AG04450 (cell line): ENCODE measurements at regions not wholly inside any gene's neighbourhood (a gene's known extent, or its start where the extent isn't known, plus 50 kb on each side); places are given as distances from the start of the nearest gene placed in this dataset.

Experiments
- CTCF ChIA-PET: fragments of 300-600, 350-600 bp; formaldehyde crosslinking; extraction: SDS; loops from one replicate; lab custom pipeline; 2022; ENCODE audit warnings: antibody characterized with exemption, inconsistent platforms; lab: Charles Lee
- POLR2A ChIA-PET: fragments of 350-600 bp; formaldehyde crosslinking; extraction: SDS; loops from one replicate; lab custom pipeline; 2021; ENCODE audit warnings: antibody characterized with exemption, inconsistent platforms; lab: Yijun Ruan, JAX
- DNase-seq: peaks from one replicate; pipeline ENCODE4 v3.0.0-alpha.2; 2011; ENCODE audit warnings: low read depth, low spot score
- H3K27ac ChIP-seq: one replicate; pipeline ENCODE4 v1.5.1; 2012; ENCODE audit warnings: low read depth, low read length, control low read depth
- H3K27me3 ChIP-seq: one replicate; pipeline ENCODE4 v1.6.0; 2012; ENCODE audit warnings: low read length; ENCODE audit not compliant: control insufficient read depth, insufficient read depth
- H3K4me3 ChIP-seq: 2 replicates; pipeline ENCODE4 v1.5.1; 2011; ENCODE audit warnings: mild to moderate bottlenecking, low read depth, low read length, control low read depth
- H3K9me3 ChIP-seq: 2 replicates; pipeline ENCODE4 v1.5.1; 2012; ENCODE audit warnings: low read length; ENCODE audit not compliant: control insufficient read depth, insufficient read depth
- TF ChIP-seq, protein P1 (sequence below): IDR thresholded peaks from 2 replicates; pipeline ENCODE4 v1.5.1; 2011; ENCODE audit warnings: low read depth, low read length, control low read depth, inconsistent platforms

DNA sequence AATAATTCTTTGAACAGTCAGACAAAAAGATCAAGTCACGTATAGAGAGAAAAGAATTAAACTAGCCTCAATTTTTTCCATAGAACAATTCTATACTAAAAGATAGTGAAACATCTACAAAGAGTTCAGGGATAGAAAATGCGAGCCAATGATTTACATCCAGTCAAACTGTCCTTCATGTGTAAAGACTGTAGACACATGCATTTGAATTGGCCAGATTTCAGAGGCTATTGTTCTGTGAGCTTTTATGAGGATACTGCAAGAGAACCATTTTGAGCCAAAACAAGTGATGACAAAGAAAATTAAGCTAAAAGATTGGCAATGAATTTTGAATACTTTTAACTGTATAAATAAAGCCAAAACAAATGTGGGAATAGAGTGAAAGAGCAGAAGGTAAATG lies 1230.3 kb downstream of the RPA4 start:
- Histone ChIP-seq H3K27ac (no peak overlapping the region), H3K9me3 (no peaks in the 10 kb centered on the region), H3K27me3 (no peaks in the 10 kb centered on the region), H3K4me3 (no peak overlapping the region)
- ChIA-PET CTCF (no interaction called here), POLR2A (no interaction called here)
- TF ChIP-seq, protein P1, sequence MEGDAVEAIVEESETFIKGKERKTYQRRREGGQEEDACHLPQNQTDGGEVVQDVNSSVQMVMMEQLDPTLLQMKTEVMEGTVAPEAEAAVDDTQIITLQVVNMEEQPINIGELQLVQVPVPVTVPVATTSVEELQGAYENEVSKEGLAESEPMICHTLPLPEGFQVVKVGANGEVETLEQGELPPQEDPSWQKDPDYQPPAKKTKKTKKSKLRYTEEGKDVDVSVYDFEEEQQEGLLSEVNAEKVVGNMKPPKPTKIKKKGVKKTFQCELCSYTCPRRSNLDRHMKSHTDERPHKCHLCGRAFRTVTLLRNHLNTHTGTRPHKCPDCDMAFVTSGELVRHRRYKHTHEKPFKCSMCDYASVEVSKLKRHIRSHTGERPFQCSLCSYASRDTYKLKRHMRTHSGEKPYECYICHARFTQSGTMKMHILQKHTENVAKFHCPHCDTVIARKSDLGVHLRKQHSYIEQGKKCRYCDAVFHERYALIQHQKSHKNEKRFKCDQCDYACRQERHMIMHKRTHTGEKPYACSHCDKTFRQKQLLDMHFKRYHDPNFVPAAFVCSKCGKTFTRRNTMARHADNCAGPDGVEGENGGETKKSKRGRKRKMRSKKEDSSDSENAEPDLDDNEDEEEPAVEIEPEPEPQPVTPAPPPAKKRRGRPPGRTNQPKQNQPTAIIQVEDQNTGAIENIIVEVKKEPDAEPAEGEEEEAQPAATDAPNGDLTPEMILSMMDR = no peak
- DNase-seq = no peak

DNA sequence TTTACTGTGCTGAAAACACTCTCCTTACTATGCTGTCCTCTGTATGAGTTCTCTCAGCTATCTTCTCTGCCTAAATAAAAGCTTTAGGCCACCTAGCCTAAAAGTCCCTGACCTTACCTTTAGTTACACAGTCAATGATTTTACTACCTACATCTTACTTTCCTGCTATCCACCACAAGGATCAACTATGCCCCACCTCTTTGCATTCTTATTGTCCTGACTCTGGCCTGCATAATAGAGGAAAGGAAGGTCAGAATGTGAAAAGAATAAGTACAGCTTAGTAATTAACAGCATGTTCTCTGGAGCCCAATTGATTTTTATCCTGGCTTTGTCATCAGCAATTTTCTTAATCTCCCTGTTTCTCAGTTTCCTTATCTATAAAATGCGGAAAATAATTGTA lies 1257.8 kb downstream of the RPA4 start:
- CTCF ChIA-PET = no interaction called here
- POLR2A ChIA-PET = no interaction called here
- Histone ChIP-seq H3K9me3 (no peaks in the 10 kb centered on the region), H3K4me3 (no peak overlapping the region), H3K27ac (no peak overlapping the region), H3K27me3 (no peaks in the 10 kb centered on the region)
- DNase-seq = no peak
- TF ChIP-seq, protein P1 = no peak

- Histone ChIP-seq H3K9me3 (no peaks in the 10 kb centered on the region), H3K27me3 (no peaks in the 10 kb centered on the region), H3K27ac (no peak overlapping the region), H3K4me3 (no peak overlapping the region)
- no peak for DNase-seq
- TF ChIP-seq, protein P1 = no peak
- CTCF ChIA-PET = no interaction called here
- POLR2A ChIA-PET = no interaction called here
These were observed 1307.3 kb downstream of the RPA4 start for GRCh38 chrX:98191003-98191402.

- TF ChIP-seq, protein P1 = no peak
- Histone ChIP-seq H3K9me3 (no peaks in the 10 kb centered on the region), H3K4me3 (no peak overlapping the region), H3K27me3 (no peaks in the 10 kb centered on the region), H3K27ac (no peak overlapping the region)
- ChIA-PET POLR2A (no interaction called here), CTCF (no interaction called here)
- DNase-seq = no peak
These were observed 1310.3 kb downstream of the RPA4 start for GRCh38 chrX:98194036-98194435.

DNA sequence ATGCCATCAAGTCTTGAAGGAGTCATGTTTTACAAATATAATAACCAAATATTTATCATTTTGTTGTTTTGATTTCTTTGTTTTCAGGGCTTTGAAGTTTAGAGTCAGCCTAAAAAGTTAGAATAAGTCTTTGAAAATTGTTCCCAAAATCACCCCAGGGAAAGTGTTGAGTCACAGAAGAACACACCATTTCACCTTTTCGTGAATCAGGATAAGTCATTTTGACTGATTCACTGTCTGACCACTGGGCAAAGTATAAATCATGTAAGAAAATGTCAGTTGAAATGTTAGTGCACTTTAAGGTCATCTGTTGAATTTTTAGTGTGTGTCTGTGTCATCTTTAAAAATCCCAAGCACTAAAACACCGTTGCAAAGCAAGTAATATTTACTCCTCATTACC lies 1320.1 kb downstream of the RPA4 start:
- ChIA-PET CTCF (no interaction called here), POLR2A (no interaction called here)
- no peak overlapping the region for H3K27ac ChIP-seq
- no peak overlapping the region for H3K4me3 ChIP-seq
- H3K9me3 ChIP-seq = no peaks in the 10 kb centered on the region
- no peaks in the 10 kb centered on the region for H3K27me3 ChIP-seq
- TF ChIP-seq, protein P1 = no peak
- no peak for DNase-seq
